ENCODE measurements at regions not wholly inside any gene's neighbourhood (a gene's known extent, or its start where the extent isn't known, plus 50 kb on each side); places are given as distances from the start of the nearest gene placed in this dataset.

GRCh38 chr15:26318689-26319088, 454.2 kb downstream of the GABRB3 start:
- Histone ChIP-seq H3K4me1 (no peaks in the 10 kb centered on the region), H3K27ac (no peak overlapping the region), H3K9me3 (no peaks in the 10 kb centered on the region), H3K27me3 (no peaks in the 10 kb centered on the region), H3K36me3 (replicated peaks in 1 of 2; ENCODE audit: insufficient read depth in 1 of 2, low read depth in 2 of 2) (no peaks in the 10 kb centered on the region), H3K4me3 (no peak overlapping the region)
- WGBS, 2 donors: 57 to 70% methylated on average over 1 of the region's 1 CpG
- no peak for DNase-seq
- no peak for TF ChIP-seq POLR2A (IDR thresholded peaks at IDR 0.05)
- no peak for ATAC-seq
- intact Hi-C loops (cut with DNase I): no loop called here

GRCh38 chr15:26314577-26314976, 451.4 kb upstream of the ATP10A start:
- no peak for ATAC-seq
- no peak overlapping the region for H3K4me3 ChIP-seq
- no peaks in the 10 kb centered on the region for H3K9me3 ChIP-seq
- no peaks in the 10 kb centered on the region for H3K4me1 ChIP-seq
- DNase-seq: no peak
- TF ChIP-seq CTCF (IDR thresholded peaks at IDR 0.05): no peak
- TF ChIP-seq POLR2A (IDR thresholded peaks at IDR 0.05): no peak
- 37 to 48% methylated on average over 4 of the region's 4 CpGs for WGBS, 2 donors
- no peaks in the 10 kb centered on the region for H3K27me3 ChIP-seq
- no peak overlapping the region for H3K27ac ChIP-seq
- intact Hi-C loops (cut with DNase I): no loop called here
- no peaks in the 10 kb centered on the region for H3K36me3 ChIP-seq (replicated peaks in 1 of 2; ENCODE audit: insufficient read depth in 1 of 2, low read depth in 2 of 2)

- H3K27ac ChIP-seq: no peak overlapping the region
- intact Hi-C loops (cut with DNase I): no loop called here
- no peaks in the 10 kb centered on the region for H3K27me3 ChIP-seq
- H3K36me3 ChIP-seq (replicated peaks in 1 of 2; ENCODE audit: insufficient read depth in 1 of 2, low read depth in 2 of 2): no peaks in the 10 kb centered on the region
- no peak for TF ChIP-seq POLR2A (IDR thresholded peaks at IDR 0.05)
- no peak for TF ChIP-seq CTCF (IDR thresholded peaks at IDR 0.05)
- WGBS, 2 donors: 66% methylated on average over 4 of the region's 4 CpGs
- DNase-seq (no peak), ATAC-seq (no peak)
- no peaks in the 10 kb centered on the region for H3K9me3 ChIP-seq
- no peaks in the 10 kb centered on the region for H3K4me1 ChIP-seq
- no peak overlapping the region for H3K4me3 ChIP-seq
These were observed 448.6 kb upstream of the ATP10A start for GRCh38 chr15:26311710-26312236.

- Histone ChIP-seq H3K27ac (no peak overlapping the region), H3K9me3 (no peaks in the 10 kb centered on the region), H3K4me3 (no peak overlapping the region), H3K4me1 (no peaks in the 10 kb centered on the region), H3K27me3 (no peaks in the 10 kb centered on the region), H3K36me3 (replicated peaks in 1 of 2; ENCODE audit: insufficient read depth in 1 of 2, low read depth in 2 of 2) (no peaks in the 10 kb centered on the region)
- TF ChIP-seq POLR2A (IDR thresholded peaks at IDR 0.05) (no peak), CTCF (IDR thresholded peaks at IDR 0.05) (no peak)
- ATAC-seq: no peak
- WGBS, 2 donors: 65 to 67% methylated on average over 10 of the region's 10 CpGs
- intact Hi-C loops (cut with DNase I): no loop called here
- DNase-seq: no peak
These were observed 435.6 kb upstream of the ATP10A start for GRCh38 chr15:26298659-26299170.

- H3K27ac ChIP-seq: no peak overlapping the region
- WGBS, 2 donors: 81 to 82% methylated on average over 15 to 28 of the region's 38 CpGs
- intact Hi-C loops (cut with DNase I): no loop called here
- no peaks in the 10 kb centered on the region for H3K36me3 ChIP-seq (replicated peaks in 1 of 2; ENCODE audit: insufficient read depth in 1 of 2, low read depth in 2 of 2)
- no peak for DNase-seq
- no peaks in the 10 kb centered on the region for H3K4me1 ChIP-seq
- H3K4me3 ChIP-seq: no peak overlapping the region
- no peaks in the 10 kb centered on the region for H3K9me3 ChIP-seq
- no peak for ATAC-seq
- no peak for TF ChIP-seq POLR2A (IDR thresholded peaks at IDR 0.05)
- TF ChIP-seq CTCF (IDR thresholded peaks at IDR 0.05): no peak
- no peaks in the 10 kb centered on the region for H3K27me3 ChIP-seq
These were observed 435.0 kb upstream of the ATP10A start for GRCh38 chr15:26298010-26298658.

Measured in body of pancreas (tissue), 4 donors.